ENCODE measurements at regions not wholly inside any gene's neighbourhood (a gene's known extent, or its start where the extent isn't known, plus 50 kb on each side); places are given as distances from the start of the nearest gene placed in this dataset.

GRCh38 chr9:126275386-126276001 is 51.1 kb upstream of the MVB12B start:
- Mint-ChIP-seq H3K9me3 (ENCODE audit: insufficient read depth) (peaks cover 5% of the 10 kb centered on the region), H3K27me3 (peaks cover 25% of the 10 kb centered on the region), H3K27ac (no peak overlapping the region), H3K4me3 (no peak overlapping the region), H3K4me1 (no peaks in the 10 kb centered on the region)
- ATAC-seq (ENCODE audit: low read depth) (no peak), DNase-seq (no peak)
- H3K27me3 ChIP-seq (replicated peaks in 1 of 4; ENCODE audit: control extremely low read depth in 1 of 4, control insufficient read depth in 3 of 4, insufficient read depth in 4 of 4, low read length in 3 of 4), result peaks cover 0 to 4% (median 1%) of the 10 kb centered on the region in 4 experiments
- H3K9ac ChIP-seq (ENCODE audit: low read length), result no peak overlapping the region
- ChIA-PET POLR2A (no interaction called here), CTCF (no interaction called here)
- no peak overlapping the region for H3K4me2 ChIP-seq (replicated peaks; ENCODE audit: low read depth, low read length, poor library complexity, severe bottlenecking)
- H3K4me1 ChIP-seq (ENCODE audit: control insufficient read depth in 2 of 2, insufficient read depth in 2 of 2, low read length in 2 of 2), result no peaks in the 10 kb centered on the region
- peaks cover 0 to 5% (median 0%) of the 10 kb centered on the region in 3 donors for H3K9me3 ChIP-seq (ENCODE audit: control extremely low read depth in 1 of 3, control insufficient read depth in 2 of 3, insufficient read depth in 1 of 3, low read length in 2 of 3)
- H4K20me1 ChIP-seq (ENCODE audit: control insufficient read depth, insufficient read depth, low read length, poor library complexity, severe bottlenecking), result no peaks in the 10 kb centered on the region
- intact Hi-C loops (cut with micrococcal nuclease), result no loop called here
- TF ChIP-seq EZH2 (IDR thresholded peaks at IDR 0.05; ENCODE audit: borderline replicate concordance, insufficient read depth, low read depth, low read length, poor library complexity, severe bottlenecking) (no peak), CTCF (IDR thresholded peaks at IDR 0.05) (no peak)
- no peak overlapping the region for H3K4me3 ChIP-seq (ENCODE audit: control extremely low read depth in 1 of 5, extremely low read depth in 1 of 5, insufficient read depth in 1 of 5, low read depth in 2 of 5, low read length in 4 of 5)
- no peak overlapping the region for H2AFZ ChIP-seq (ENCODE audit: insufficient read depth, low read depth, low read length, poor library complexity, severe bottlenecking)
- H3K27ac ChIP-seq (ENCODE audit: low read length in 2 of 2), result no peak overlapping the region
- no peaks in the 10 kb centered on the region for H3K36me3 ChIP-seq (replicated peaks in 1 of 2; ENCODE audit: control extremely low read depth in 1 of 2, control insufficient read depth in 1 of 2, extremely low read depth in 1 of 2, insufficient read depth in 2 of 2, low read length in 1 of 2)
- no peaks in the 10 kb centered on the region for H3K79me2 ChIP-seq (ENCODE audit: control insufficient read depth, insufficient read depth, low read length)
- WGBS (ENCODE audit: insufficient coverage), result 82% methylated on average over 13 of the region's 13 CpGs

GRCh38 chr9:126276056-126276728 is 50.4 kb upstream of the MVB12B start:
- TF ChIP-seq CTCF (IDR thresholded peaks at IDR 0.05), result no peak
- no peak for TF ChIP-seq EZH2 (IDR thresholded peaks at IDR 0.05; ENCODE audit: borderline replicate concordance, insufficient read depth, low read depth, low read length, poor library complexity, severe bottlenecking)
- POLR2A ChIA-PET, result no interaction called here
- Histone ChIP-seq H3K4me1 (ENCODE audit: control insufficient read depth in 2 of 2, insufficient read depth in 2 of 2, low read length in 2 of 2) (no peaks in the 10 kb centered on the region), H3K79me2 (ENCODE audit: control insufficient read depth, insufficient read depth, low read length) (no peaks in the 10 kb centered on the region), H3K9me3 (ENCODE audit: control extremely low read depth in 1 of 3, control insufficient read depth in 2 of 3, insufficient read depth in 1 of 3, low read length in 2 of 3) (peaks cover 0 to 5% (median 0%) of the 10 kb centered on the region in 3 donors), H3K27me3 (replicated peaks in 1 of 4; ENCODE audit: control extremely low read depth in 1 of 4, control insufficient read depth in 3 of 4, insufficient read depth in 4 of 4, low read length in 3 of 4) (peaks cover 0 to 4% (median 1%) of the 10 kb centered on the region in 4 experiments), H3K36me3 (replicated peaks in 1 of 2; ENCODE audit: control extremely low read depth in 1 of 2, control insufficient read depth in 1 of 2, extremely low read depth in 1 of 2, insufficient read depth in 2 of 2, low read length in 1 of 2) (no peaks in the 10 kb centered on the region), H3K4me2 (replicated peaks; ENCODE audit: low read depth, low read length, poor library complexity, severe bottlenecking) (no peak overlapping the region), H2AFZ (ENCODE audit: insufficient read depth, low read depth, low read length, poor library complexity, severe bottlenecking) (no peak overlapping the region), H3K4me3 (ENCODE audit: control extremely low read depth in 1 of 5, extremely low read depth in 1 of 5, insufficient read depth in 1 of 5, low read depth in 2 of 5, low read length in 4 of 5) (no peak overlapping the region), H3K9ac (ENCODE audit: low read length) (no peak overlapping the region), H3K27ac (ENCODE audit: low read length in 2 of 2) (no peak overlapping the region), H4K20me1 (ENCODE audit: control insufficient read depth, insufficient read depth, low read length, poor library complexity, severe bottlenecking) (no peaks in the 10 kb centered on the region)
- intact Hi-C loops (cut with micrococcal nuclease), result no loop called here
- DNase-seq, result no peak
- WGBS (ENCODE audit: insufficient coverage), result 96% methylated on average over 16 of the region's 17 CpGs
- no peak for ATAC-seq (ENCODE audit: low read depth)
- Mint-ChIP-seq H3K4me1 (no peaks in the 10 kb centered on the region), H3K4me3 (no peak overlapping the region), H3K27me3 (peaks cover 25% of the 10 kb centered on the region), H3K9me3 (ENCODE audit: insufficient read depth) (peaks cover 5% of the 10 kb centered on the region), H3K27ac (no peak overlapping the region)
- CTCF ChIA-PET, result no interaction called here
